HS-5 (cell line): ENCODE measurements at regions not wholly inside any gene's neighbourhood (a gene's known extent, or its start where the extent isn't known, plus 50 kb on each side); places are given as distances from the start of the nearest gene placed in this dataset.

Source experiments
- DNase-seq: peaks from one replicate; pipeline ENCODE4 v3.0.0-alpha.2; 2012; ENCODE audit warnings: low read depth

- DNase-seq, result no peak
Observed at GRCh38 chr1:193348769-193349535, 162.5 kb upstream of the B3GALT2 start.

- DNase-seq, result no peak
Observed at GRCh38 chr1:193348091-193348768, 161.8 kb upstream of the B3GALT2 start.

GRCh38 chr1:193346085-193346484 lies 159.7 kb upstream of the B3GALT2 start:
- DNase-seq, result no peak

- no peak for DNase-seq
Observed at GRCh38 chr1:193342811-193343210, 156.4 kb upstream of the B3GALT2 start.

- DNase-seq, result no peak
Observed at GRCh38 chr1:193340331-193340730, 153.9 kb upstream of the B3GALT2 start.

GRCh38 chr1:193339401-193339800 lies 153.0 kb upstream of the B3GALT2 start:
- DNase-seq, result no peak

DNA sequence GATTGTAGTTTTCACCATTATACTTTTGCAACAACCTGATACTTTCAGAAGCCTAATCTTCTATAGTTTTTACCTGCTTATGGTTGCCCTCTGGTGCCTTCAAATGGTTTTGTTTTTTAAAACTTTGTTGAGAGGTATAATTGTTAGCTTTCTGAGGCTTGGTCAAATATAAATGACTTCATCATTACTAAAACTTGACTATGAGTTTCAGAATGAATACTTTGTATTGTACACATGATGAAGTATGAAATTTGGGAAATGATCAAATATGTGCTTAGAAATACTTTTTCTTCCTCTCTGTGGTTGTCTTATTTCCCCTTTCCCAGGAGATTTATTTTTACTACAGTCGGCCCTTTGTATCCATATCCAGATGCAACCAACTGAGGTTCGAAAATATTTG lies 151.8 kb upstream of the B3GALT2 start:
- DNase-seq, result no peak

GRCh38 chr1:193335806-193336428 lies 149.5 kb upstream of the B3GALT2 start:
- DNase-seq, result no peak

DNA sequence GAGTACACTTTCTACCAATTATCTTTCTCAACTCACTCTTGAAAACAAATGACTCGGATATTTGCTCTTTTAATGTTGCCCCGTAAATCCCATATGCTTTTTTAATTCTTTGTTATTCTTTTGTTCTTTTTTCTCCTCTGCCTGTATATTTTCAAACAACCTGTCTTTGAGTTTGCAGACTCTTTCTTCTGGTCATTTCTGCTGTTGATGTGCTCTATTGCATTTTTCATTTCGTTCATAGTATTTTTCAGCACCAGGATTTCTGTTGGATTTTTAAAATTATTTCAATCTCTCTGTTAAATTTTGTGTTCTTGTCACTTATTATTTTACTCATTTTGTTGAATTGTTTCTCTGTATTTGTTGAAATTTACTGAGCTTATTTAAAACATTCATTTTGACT lies 146.8 kb upstream of the B3GALT2 start:
- DNase-seq, result no peak

GRCh38 chr1:193326296-193326695 lies 139.9 kb upstream of the B3GALT2 start:
- no peak for DNase-seq

DNA sequence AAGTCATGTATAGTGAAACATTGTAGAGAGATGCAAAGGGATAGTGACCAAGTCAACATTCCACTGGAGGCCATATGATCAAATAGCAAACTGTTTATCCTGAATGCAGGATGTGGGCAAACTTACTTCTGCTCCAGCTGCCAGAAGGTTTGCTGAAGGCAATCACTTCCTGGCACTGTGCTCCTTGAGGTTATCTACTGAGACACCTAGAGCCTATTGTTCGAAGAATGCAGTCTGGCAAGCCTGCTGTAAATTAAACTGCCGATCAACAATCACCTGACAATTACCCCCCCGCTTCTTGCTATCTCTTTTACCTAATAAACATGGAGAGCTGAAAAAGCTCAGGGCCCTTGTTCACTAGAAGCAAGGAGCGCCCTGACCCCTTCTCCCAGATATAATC lies 139.4 kb upstream of the B3GALT2 start:
- DNase-seq, result no peak

DNA sequence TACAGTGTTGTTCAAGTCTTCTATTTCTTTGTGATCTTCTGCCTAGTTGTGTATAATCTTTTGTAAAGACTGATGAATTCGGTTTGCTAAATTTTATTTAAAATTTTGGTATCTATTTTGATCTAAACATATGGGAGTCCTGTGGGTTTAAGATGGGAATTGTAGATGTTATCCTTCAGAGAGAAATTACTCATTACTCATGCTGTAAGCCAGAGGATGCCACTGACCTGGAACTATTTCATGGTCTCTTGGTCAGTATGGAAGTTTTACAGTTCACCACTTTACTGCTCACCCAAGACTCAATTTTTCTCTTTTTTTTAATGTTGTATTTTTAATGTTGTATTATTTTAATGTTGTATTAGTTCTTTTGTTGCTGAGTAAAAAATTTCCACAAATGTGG lies 138.6 kb upstream of the B3GALT2 start:
- DNase-seq, result no peak

DNA sequence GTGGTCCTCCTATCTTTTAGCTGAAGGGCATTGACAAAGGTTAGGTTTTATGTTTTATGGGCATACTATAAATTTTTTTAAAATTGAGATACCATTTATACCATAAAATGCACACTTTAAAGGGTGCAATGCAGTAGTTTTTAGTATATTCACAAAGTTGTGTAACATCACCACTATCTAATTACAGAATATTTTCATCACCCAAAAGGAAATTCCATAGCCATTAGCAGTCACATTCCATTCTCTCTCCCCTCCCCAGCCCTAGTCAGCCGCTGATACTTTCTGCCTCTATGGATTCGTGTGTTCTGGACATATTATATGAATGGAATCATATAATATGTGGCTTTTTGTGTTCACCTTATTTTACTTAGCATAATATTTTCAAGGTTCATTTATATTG lies 135.8 kb upstream of the B3GALT2 start:
- DNase-seq, result peak; percentile 71

- DNase-seq, result no peak
Observed at GRCh38 chr1:193321242-193321840, 134.9 kb upstream of the B3GALT2 start.

- no peak for DNase-seq
Observed at GRCh38 chr1:193320270-193320669, 133.9 kb upstream of the B3GALT2 start.

DNA sequence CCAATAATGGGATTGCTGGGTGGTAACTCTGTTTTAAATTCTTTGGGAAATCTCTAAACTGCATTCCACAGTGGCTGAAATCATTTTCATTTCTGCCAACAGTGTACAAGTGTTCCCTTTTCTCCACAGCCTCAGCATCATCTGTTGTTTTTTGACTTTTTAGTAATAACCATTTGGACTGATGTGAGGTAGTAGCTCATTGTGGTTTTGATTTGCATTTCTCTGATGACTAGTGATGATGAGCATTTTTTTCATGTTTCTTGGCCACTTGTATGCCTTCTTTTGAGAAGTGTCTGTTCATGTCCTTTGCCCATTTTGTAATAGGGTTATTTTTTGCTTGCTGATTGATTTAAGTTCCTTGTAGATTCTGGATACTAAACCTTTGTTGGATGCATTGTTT lies 131.9 kb upstream of the B3GALT2 start:
- no peak for DNase-seq

DNA sequence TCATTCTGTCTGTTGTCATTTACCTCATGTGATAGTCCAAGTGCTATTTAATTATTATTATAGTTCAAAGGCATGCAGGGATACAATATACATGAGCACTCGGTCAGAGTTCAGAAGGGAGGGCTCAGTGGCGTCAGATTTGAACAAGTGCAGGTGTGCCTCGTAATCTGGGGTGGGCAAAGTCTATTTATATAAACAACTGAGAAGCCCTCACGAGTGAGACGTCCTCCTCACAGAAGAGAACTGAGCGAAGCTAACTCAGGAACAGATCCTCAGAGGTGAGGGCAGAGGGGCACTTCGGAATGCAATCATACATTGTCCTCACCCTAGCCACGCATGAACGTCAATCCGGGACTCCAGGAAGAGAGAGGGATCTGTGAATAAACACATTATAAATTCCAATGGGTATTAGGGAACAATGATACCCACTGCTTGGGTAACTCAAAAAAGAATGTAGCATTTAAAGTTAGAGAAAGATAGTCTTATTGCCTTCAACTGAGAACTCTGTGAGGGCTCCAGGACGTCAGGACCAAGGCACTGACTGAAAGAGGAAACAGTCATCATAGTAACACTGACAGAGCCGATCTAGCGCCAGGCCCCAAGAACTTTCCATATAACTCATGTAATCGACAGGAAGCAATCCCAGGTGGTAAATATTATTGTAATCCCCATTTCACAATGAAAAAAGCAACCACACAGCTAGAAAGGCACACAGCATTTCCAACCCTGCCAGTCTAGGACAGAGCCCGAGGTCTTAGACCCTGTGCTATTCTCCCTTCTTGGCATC lies 127.1 kb upstream of the B3GALT2 start:
- no peak for DNase-seq

DNA sequence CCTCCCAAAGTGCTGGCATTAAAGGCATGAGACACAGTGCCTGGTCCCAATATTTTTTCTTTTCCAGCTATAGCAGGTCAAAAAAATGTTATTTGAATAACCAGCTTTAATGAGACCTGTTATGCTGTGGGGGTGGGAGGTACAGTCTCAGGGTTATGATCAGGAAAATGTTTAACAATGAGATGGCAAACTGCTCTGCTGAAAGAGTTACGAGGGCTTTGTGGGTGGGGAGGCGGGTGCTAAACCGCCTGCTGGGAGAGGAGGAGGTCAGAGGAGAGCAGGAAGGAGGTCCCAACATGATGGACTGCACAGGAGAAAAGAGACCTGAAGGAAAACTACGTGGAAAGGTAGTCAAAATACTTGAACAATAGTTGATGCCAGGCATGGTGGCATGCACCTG lies 126.0 kb upstream of the B3GALT2 start:
- DNase-seq, result no peak

GRCh38 chr1:193311226-193311948 lies 125.0 kb upstream of the B3GALT2 start:
- no peak for DNase-seq

DNA sequence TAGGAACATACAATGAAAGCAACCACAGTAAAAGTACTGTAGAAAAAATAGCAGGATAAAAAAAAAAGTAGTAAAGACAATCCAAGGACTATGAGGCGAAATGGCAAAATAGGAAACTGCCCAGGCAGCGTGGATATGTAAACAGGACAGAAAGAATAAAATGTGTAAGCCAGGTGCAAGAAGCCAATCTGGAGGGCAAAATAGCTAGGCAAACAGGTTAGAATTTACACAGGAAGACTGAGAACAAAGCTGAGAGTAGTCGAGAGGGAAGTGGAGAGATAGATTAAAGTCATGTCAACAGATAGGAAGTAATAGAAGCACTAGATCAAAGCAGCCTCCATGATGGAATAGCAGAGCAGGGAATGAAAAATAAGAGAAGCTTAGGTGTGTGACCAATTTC lies 124.2 kb upstream of the B3GALT2 start:
- DNase-seq, result no peak

GRCh38 chr1:193309936-193310475 lies 123.6 kb upstream of the B3GALT2 start:
- no peak for DNase-seq
